ENCODE measurements at regions not wholly inside any gene's neighbourhood (a gene's known extent, or its start where the extent isn't known, plus 50 kb on each side); places are given as distances from the start of the nearest gene placed in this dataset.

- WGBS, 2 donors, result 73 to 78% methylated on average over 30 to 32 of the region's 36 CpGs
- TF ChIP-seq POLR2A (IDR thresholded peaks at IDR 0.05) (no peak), EP300 (IDR thresholded peaks at IDR 0.05) (peak in 1 of 2 donors; percentile 40)
- no peak overlapping the region for H3K4me3 ChIP-seq
- DNase-seq (ENCODE audit: low spot score in 2 of 2), result peak; percentile 52 to 53
- H3K4me1 ChIP-seq, result peaks cover 0 to 98% (median 10%) of the 10 kb centered on the region in 4 donors
- no peaks in the 10 kb centered on the region for H3K27me3 ChIP-seq
- peak overlapping the region in 1 of 4 donors; percentile 75 for H3K27ac ChIP-seq
- H3K36me3 ChIP-seq, result no peaks in the 10 kb centered on the region
- H3K9me3 ChIP-seq, result no peaks in the 10 kb centered on the region
These were observed 50.4 kb upstream of the CIBAR2 start for GRCh38 chr16:85162478-85163277.

GRCh38 chr16:85163278-85164112 is 51.2 kb upstream of the CIBAR2 start:
- no peak for DNase-seq (ENCODE audit: low spot score in 2 of 2)
- H3K27me3 ChIP-seq, result no peaks in the 10 kb centered on the region
- WGBS, 2 donors, result 84 to 91% methylated on average over 22 of the region's 22 CpGs
- no peak overlapping the region for H3K27ac ChIP-seq
- no peak overlapping the region for H3K4me3 ChIP-seq
- no peaks in the 10 kb centered on the region for H3K36me3 ChIP-seq
- peaks cover 0 to 98% (median 11%) of the 10 kb centered on the region in 4 donors for H3K4me1 ChIP-seq
- no peak for TF ChIP-seq CTCF (IDR thresholded peaks at IDR 0.05)
- no peak for TF ChIP-seq EP300 (IDR thresholded peaks at IDR 0.05)
- no peak for TF ChIP-seq POLR2A (IDR thresholded peaks at IDR 0.05)
- H3K9me3 ChIP-seq, result no peaks in the 10 kb centered on the region

- H3K4me3 ChIP-seq, result no peak overlapping the region
- no peaks in the 10 kb centered on the region for H3K9me3 ChIP-seq
- TF ChIP-seq POLR2A (IDR thresholded peaks at IDR 0.05) (no peak), CTCF (IDR thresholded peaks at IDR 0.05) (no peak), EP300 (IDR thresholded peaks at IDR 0.05) (no peak)
- DNase-seq (ENCODE audit: low spot score in 2 of 2), result no peak
- WGBS, 2 donors, result 85 to 87% methylated on average over 3 of the region's 3 CpGs
- H3K4me1 ChIP-seq, result peaks cover 0 to 92% (median 15%) of the 10 kb centered on the region in 4 donors
- no peaks in the 10 kb centered on the region for H3K36me3 ChIP-seq
- H3K27me3 ChIP-seq, result no peaks in the 10 kb centered on the region
- H3K27ac ChIP-seq, result peak overlapping the region in 1 of 4 donors; percentile 43
These were observed 52.2 kb upstream of the CIBAR2 start for GRCh38 chr16:85164431-85164830.

GRCh38 chr16:85164838-85165516 is 52.7 kb upstream of the CIBAR2 start:
- H3K4me1 ChIP-seq, result peaks cover 0 to 89% (median 15%) of the 10 kb centered on the region in 4 donors
- no peak overlapping the region for H3K4me3 ChIP-seq
- no peaks in the 10 kb centered on the region for H3K9me3 ChIP-seq
- peak overlapping the region in 1 of 4 donors; percentile 43 for H3K27ac ChIP-seq
- H3K36me3 ChIP-seq, result no peaks in the 10 kb centered on the region
- H3K27me3 ChIP-seq, result no peaks in the 10 kb centered on the region
- WGBS, 2 donors, result 76% methylated on average over 12 of the region's 12 CpGs
- TF ChIP-seq CTCF (IDR thresholded peaks at IDR 0.05), result no peak
- no peak for TF ChIP-seq POLR2A (IDR thresholded peaks at IDR 0.05)
- peak; percentile 51 to 66 for TF ChIP-seq EP300 (IDR thresholded peaks at IDR 0.05)
- DNase-seq (ENCODE audit: low spot score in 2 of 2), result peak; percentile 65 to 67

- no peak for TF ChIP-seq EP300 (IDR thresholded peaks at IDR 0.05)
- no peak for TF ChIP-seq CTCF (IDR thresholded peaks at IDR 0.05)
- TF ChIP-seq POLR2A (IDR thresholded peaks at IDR 0.05), result no peak
- peaks cover 0 to 5% of the 10 kb centered on the region in 2 donors for H3K27me3 ChIP-seq
- H3K36me3 ChIP-seq, result no peaks in the 10 kb centered on the region
- 77 to 83% methylated on average over 7 of the region's 7 CpGs for WGBS, 2 donors
- peaks cover 0 to 89% (median 12%) of the 10 kb centered on the region in 4 donors for H3K4me1 ChIP-seq
- H3K27ac ChIP-seq, result no peak overlapping the region
- H3K9me3 ChIP-seq, result no peaks in the 10 kb centered on the region
- no peak overlapping the region for H3K4me3 ChIP-seq
- no peak for DNase-seq (ENCODE audit: low spot score in 2 of 2)
These were observed 53.5 kb upstream of the CIBAR2 start for GRCh38 chr16:85165781-85166180.
